ENCODE measurements at regions not wholly inside any gene's neighbourhood (a gene's known extent, or its start where the extent isn't known, plus 50 kb on each side); places are given as distances from the start of the nearest gene placed in this dataset.
A peak's percentile ranks its signal among the peaks of the same experiment; 100 is the strongest.

DNA sequence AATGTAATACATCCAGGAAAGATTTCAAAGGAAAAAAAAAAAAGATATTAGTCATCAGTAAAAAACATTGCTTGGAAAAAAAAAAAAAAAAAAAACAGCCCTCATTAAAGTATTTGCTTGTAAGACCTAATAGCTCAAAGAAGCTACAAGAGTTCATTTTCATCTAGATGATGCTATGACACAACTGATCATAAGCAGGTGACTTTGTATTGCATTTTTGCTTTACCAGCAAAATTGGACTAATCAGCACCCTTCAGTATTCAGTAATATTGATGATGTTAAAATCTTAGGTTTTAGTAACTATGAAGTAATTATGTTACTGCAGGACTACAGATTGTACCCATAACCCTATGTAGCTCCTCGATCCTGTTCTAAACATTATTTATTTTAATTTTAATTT, 214.7 kb upstream of the CADM2 start:
- H3K36me3 Mint-ChIP-seq, result no peaks in the 10 kb centered on the region
- H3K4me1 Mint-ChIP-seq (ENCODE audit: unreplicated experiment), result no peaks in the 10 kb centered on the region
- H3K27ac Mint-ChIP-seq, result no peak overlapping the region
- no peak for DNase-seq (ENCODE audit: extremely low spot score, unreplicated experiment)
- no peak overlapping the region for H3K4me3 Mint-ChIP-seq
- H3K27me3 Mint-ChIP-seq, result no peaks in the 10 kb centered on the region
- no peaks in the 10 kb centered on the region for H3K9me3 Mint-ChIP-seq
- TF ChIP-seq, protein P1, sequence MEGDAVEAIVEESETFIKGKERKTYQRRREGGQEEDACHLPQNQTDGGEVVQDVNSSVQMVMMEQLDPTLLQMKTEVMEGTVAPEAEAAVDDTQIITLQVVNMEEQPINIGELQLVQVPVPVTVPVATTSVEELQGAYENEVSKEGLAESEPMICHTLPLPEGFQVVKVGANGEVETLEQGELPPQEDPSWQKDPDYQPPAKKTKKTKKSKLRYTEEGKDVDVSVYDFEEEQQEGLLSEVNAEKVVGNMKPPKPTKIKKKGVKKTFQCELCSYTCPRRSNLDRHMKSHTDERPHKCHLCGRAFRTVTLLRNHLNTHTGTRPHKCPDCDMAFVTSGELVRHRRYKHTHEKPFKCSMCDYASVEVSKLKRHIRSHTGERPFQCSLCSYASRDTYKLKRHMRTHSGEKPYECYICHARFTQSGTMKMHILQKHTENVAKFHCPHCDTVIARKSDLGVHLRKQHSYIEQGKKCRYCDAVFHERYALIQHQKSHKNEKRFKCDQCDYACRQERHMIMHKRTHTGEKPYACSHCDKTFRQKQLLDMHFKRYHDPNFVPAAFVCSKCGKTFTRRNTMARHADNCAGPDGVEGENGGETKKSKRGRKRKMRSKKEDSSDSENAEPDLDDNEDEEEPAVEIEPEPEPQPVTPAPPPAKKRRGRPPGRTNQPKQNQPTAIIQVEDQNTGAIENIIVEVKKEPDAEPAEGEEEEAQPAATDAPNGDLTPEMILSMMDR (conservative IDR thresholded peaks at IDR 0.05), result no peak

DNA sequence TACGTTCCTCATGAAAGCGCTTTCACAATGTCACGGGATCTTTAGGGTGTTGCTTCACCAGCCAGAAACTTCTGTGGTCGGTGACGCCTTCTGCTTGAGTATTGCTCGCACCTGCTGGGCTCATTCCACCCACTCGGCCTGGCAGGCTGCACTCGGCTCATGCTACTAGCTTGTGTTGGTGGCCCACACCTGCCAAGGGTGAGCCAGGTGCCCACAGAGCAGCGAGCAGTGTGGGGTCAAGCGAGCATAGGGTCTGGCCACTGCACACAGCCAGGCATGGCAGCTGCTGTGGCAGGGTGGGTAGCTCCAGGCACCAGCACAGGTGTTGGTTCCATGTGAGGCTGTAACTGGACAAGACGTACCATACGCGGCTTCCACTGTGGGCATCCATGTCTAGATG, 202.9 kb upstream of the CADM2 start:
- Mint-ChIP-seq H3K4me3 (no peak overlapping the region), H3K36me3 (no peaks in the 10 kb centered on the region), H3K4me1 (ENCODE audit: unreplicated experiment) (no peaks in the 10 kb centered on the region), H3K27ac (no peak overlapping the region), H3K9me3 (no peaks in the 10 kb centered on the region), H3K27me3 (no peaks in the 10 kb centered on the region)
- no peak for DNase-seq (ENCODE audit: extremely low spot score, unreplicated experiment)
- TF ChIP-seq, protein P1 (conservative IDR thresholded peaks at IDR 0.05), result no peak

DNA sequence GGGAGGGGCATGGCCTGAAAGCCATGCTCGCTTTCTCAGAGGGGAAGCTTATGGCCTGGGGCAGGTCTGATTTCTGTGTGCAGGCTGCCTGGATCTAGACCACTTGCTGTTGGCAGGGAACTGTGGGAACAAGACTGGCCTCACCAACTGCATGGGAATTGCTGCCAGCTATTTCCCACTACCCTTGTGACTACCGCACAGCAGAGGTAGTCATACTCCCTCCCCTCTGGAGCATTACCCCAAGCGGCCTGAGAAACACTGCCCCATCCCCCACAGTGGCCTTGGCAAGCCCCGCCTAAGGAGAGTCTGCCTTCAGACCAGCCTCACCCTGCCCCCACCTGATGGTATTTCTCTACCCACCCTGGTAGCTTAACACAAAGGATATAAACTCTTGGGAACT, 199.4 kb upstream of the CADM2 start:
- H3K4me1 Mint-ChIP-seq (ENCODE audit: unreplicated experiment), result no peaks in the 10 kb centered on the region
- no peaks in the 10 kb centered on the region for H3K9me3 Mint-ChIP-seq
- H3K27ac Mint-ChIP-seq, result no peak overlapping the region
- H3K27me3 Mint-ChIP-seq, result no peaks in the 10 kb centered on the region
- TF ChIP-seq, protein P1 (conservative IDR thresholded peaks at IDR 0.05), result no peak
- no peak for DNase-seq (ENCODE audit: extremely low spot score, unreplicated experiment)
- no peak overlapping the region for H3K4me3 Mint-ChIP-seq
- H3K36me3 Mint-ChIP-seq, result no peaks in the 10 kb centered on the region

DNA sequence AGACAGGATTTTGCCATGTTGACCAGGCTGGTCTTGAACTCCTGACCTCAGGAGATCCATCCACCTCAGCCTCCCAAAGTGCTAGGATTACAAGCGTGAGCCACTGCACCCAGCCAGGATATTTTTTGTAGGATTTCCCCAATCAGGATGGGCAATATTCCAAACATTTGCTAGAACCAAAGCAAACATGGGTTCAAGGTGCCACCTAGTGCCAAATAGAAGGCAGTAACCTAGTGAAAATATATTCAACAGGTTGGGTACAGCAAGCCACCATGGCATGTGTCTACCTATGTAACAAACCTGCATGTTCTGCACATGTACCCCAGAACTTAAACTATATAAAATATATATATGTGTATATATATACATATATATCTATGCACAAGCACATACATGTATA, 185.9 kb upstream of the CADM2 start:
- Mint-ChIP-seq H3K36me3 (no peaks in the 10 kb centered on the region), H3K27ac (no peak overlapping the region), H3K4me3 (no peak overlapping the region), H3K27me3 (no peaks in the 10 kb centered on the region), H3K9me3 (no peaks in the 10 kb centered on the region), H3K4me1 (ENCODE audit: unreplicated experiment) (no peaks in the 10 kb centered on the region)
- no peak for DNase-seq (ENCODE audit: extremely low spot score, unreplicated experiment)
- TF ChIP-seq, protein P1 (conservative IDR thresholded peaks at IDR 0.05), result peak; percentile 36

DNA sequence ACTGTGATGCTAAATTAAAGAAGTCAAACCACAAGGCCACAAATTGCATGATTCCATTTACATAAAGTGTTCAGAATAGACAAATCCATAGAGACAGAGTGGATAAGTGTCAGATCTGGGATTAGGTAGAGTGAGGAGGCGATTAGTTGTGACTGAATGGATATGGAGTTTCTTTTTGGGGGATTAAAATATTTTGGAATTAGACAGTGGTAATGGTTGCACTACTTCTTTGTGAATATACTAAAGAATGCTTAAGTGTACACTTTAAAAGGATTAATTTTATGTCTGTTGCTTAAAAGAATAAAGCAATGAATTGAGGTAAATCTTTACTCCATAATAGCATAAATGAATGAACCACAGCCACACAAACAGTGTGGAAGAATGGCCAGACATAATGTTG, 175.5 kb upstream of the CADM2 start:
- H3K4me3 Mint-ChIP-seq, result no peak overlapping the region
- TF ChIP-seq, protein P1 (conservative IDR thresholded peaks at IDR 0.05), result no peak

DNA sequence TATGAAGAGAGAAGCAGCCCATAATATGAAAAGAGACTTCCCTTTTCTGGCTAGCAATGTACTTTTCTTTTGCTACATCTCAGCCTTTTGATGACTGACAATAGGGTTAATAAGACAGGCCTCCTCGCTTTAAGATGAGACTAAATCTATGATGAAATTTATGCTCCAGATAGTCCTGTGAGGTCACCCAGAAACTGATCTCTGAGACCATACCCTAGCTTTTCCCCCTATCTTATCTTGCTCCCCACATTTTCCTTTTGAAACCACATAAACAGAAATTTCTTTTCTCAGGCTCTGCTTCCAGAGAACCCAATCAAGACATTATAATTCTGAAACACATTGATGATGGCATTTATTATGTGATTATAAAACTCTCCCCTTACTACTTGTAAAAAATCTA, 168.8 kb upstream of the CADM2 start:
- no peaks in the 10 kb centered on the region for H3K4me1 Mint-ChIP-seq (ENCODE audit: unreplicated experiment)
- no peaks in the 10 kb centered on the region for H3K27me3 Mint-ChIP-seq
- H3K4me3 Mint-ChIP-seq, result no peak overlapping the region
- TF ChIP-seq, protein P1 (conservative IDR thresholded peaks at IDR 0.05), result no peak
- H3K27ac Mint-ChIP-seq, result no peak overlapping the region
- DNase-seq (ENCODE audit: extremely low spot score, unreplicated experiment), result no peak
- no peaks in the 10 kb centered on the region for H3K36me3 Mint-ChIP-seq
- no peaks in the 10 kb centered on the region for H3K9me3 Mint-ChIP-seq

More for the DNA sequence above, 175.5 kb upstream of the CADM2 start:
- H3K27me3 Mint-ChIP-seq, result no peaks in the 10 kb centered on the region
- DNase-seq (ENCODE audit: extremely low spot score, unreplicated experiment), result no peak
- no peaks in the 10 kb centered on the region for H3K9me3 Mint-ChIP-seq
- H3K36me3 Mint-ChIP-seq, result no peaks in the 10 kb centered on the region
- no peaks in the 10 kb centered on the region for H3K4me1 Mint-ChIP-seq (ENCODE audit: unreplicated experiment)
- H3K27ac Mint-ChIP-seq, result no peak overlapping the region
